ENCODE measurements at regions not wholly inside any gene's neighbourhood (a gene's known extent, or its start where the extent isn't known, plus 50 kb on each side); places are given as distances from the start of the nearest gene placed in this dataset.

GRCh38 chr6:110558575-110558974 is 82.2 kb upstream of the SLC22A16 start:
- intact Hi-C loops (cut with DNase I), result no loop called here
- Histone ChIP-seq H3K36me3 (no peaks in the 10 kb centered on the region), H3K4me3 (no peak overlapping the region), H3K4me1 (no peaks in the 10 kb centered on the region), H3K9me3 (no peaks in the 10 kb centered on the region), H3K27ac (replicated peaks in 1 of 4) (no peak overlapping the region), H3K27me3 (no peaks in the 10 kb centered on the region)
- no peak for DNase-seq (ENCODE audit: extremely low spot score)
- WGBS, result 90% methylated on average over 5 of the region's 5 CpGs
- no peak for TF ChIP-seq POLR2A (IDR thresholded peaks at IDR 0.05; ENCODE audit: low read depth)
- TF ChIP-seq, protein P1, sequence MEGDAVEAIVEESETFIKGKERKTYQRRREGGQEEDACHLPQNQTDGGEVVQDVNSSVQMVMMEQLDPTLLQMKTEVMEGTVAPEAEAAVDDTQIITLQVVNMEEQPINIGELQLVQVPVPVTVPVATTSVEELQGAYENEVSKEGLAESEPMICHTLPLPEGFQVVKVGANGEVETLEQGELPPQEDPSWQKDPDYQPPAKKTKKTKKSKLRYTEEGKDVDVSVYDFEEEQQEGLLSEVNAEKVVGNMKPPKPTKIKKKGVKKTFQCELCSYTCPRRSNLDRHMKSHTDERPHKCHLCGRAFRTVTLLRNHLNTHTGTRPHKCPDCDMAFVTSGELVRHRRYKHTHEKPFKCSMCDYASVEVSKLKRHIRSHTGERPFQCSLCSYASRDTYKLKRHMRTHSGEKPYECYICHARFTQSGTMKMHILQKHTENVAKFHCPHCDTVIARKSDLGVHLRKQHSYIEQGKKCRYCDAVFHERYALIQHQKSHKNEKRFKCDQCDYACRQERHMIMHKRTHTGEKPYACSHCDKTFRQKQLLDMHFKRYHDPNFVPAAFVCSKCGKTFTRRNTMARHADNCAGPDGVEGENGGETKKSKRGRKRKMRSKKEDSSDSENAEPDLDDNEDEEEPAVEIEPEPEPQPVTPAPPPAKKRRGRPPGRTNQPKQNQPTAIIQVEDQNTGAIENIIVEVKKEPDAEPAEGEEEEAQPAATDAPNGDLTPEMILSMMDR (IDR thresholded peaks at IDR 0.05), result no peak
- no peak for TF ChIP-seq POLR2AphosphoS5 (IDR thresholded peaks at IDR 0.05)
- TF ChIP-seq EP300 (IDR thresholded peaks at IDR 0.05), result no peak

DNA sequence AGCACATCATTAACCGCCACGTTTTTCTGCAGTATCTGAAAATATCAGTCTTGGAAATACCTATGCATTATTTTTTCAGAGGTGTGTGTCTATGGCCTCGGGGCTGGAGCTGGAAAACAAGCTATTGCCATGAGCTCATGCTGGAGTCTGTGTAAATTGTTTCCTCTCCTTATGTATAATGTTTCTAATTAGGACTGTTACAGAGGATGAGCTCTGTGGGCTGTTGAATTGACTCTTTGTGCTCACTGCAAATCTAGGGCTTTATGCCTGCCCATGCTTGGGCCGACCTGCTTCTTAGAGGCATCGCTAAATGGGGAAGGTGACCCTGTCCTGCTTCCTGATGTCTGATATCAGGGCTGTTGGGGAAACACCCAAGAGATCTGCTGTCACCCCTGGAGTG is 80.8 kb upstream of the SLC22A16 start:
- DNase-seq (ENCODE audit: extremely low spot score), result no peak
- no peak overlapping the region for H3K4me3 ChIP-seq
- no peak overlapping the region for H3K27ac ChIP-seq (replicated peaks in 1 of 4)
- 73% methylated on average over 5 of the region's 5 CpGs for WGBS
- no peaks in the 10 kb centered on the region for H3K27me3 ChIP-seq
- H3K9me3 ChIP-seq, result no peaks in the 10 kb centered on the region
- no peaks in the 10 kb centered on the region for H3K4me1 ChIP-seq
- intact Hi-C loops (cut with DNase I), result no loop called here
- no peak for TF ChIP-seq EP300 (IDR thresholded peaks at IDR 0.05)
- TF ChIP-seq, protein P1 (IDR thresholded peaks at IDR 0.05), result no peak
- no peak for TF ChIP-seq POLR2AphosphoS5 (IDR thresholded peaks at IDR 0.05)
- no peak for TF ChIP-seq POLR2A (IDR thresholded peaks at IDR 0.05; ENCODE audit: low read depth)
- H3K36me3 ChIP-seq, result no peaks in the 10 kb centered on the region

DNA sequence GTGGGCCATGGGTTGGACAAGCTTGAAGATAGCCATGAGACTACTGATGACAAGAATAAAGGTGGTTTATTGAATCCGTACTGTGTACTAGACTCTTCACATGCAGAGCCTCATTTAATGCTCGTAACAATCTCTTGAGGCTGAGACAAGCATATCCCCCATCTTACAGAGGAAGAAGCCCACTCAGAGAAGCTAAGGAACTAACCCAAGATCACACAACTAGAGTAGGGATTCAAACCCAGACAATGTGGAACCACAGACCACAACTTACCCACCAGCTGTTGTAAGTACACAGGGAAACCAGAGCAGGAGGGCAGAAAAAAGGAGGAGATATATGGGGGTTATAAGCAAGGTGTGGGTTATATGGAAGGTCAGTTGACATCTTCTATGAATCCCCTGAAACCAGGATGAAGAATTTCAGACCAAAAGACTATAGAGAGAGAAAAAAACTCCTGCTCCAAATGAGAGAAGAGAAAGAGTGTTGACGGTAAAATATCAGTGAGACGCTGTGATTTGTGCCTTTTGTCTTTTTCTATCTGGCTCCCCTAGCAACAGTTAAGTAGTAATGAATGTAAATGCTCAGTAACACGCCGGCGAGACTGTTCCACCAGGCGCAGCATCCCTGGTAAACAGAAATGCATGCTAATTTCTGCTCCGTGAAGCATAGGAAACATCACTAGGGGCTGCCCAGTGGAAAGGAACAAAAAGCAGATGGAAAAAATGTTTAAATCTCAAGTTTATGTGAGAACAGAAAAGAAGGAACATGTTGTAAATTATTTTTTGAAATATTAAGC is 80.1 kb upstream of the SLC22A16 start:
- Histone ChIP-seq H3K27me3 (no peaks in the 10 kb centered on the region), H3K27ac (replicated peaks in 1 of 4) (no peak overlapping the region), H3K36me3 (no peaks in the 10 kb centered on the region), H3K4me3 (no peak overlapping the region), H3K4me1 (no peaks in the 10 kb centered on the region), H3K9me3 (peaks cover 0 to 4% (median 0%) of the 10 kb centered on the region in 4 donors)
- WGBS, result 88% methylated on average over 9 of the region's 9 CpGs
- no peak for DNase-seq (ENCODE audit: extremely low spot score)
- TF ChIP-seq POLR2AphosphoS5 (IDR thresholded peaks at IDR 0.05), result no peak
- no peak for TF ChIP-seq POLR2A (IDR thresholded peaks at IDR 0.05; ENCODE audit: low read depth)
- TF ChIP-seq, protein P1 (IDR thresholded peaks at IDR 0.05), result no peak
- no peak for TF ChIP-seq EP300 (IDR thresholded peaks at IDR 0.05)
- intact Hi-C loops (cut with DNase I), result no loop called here

DNA sequence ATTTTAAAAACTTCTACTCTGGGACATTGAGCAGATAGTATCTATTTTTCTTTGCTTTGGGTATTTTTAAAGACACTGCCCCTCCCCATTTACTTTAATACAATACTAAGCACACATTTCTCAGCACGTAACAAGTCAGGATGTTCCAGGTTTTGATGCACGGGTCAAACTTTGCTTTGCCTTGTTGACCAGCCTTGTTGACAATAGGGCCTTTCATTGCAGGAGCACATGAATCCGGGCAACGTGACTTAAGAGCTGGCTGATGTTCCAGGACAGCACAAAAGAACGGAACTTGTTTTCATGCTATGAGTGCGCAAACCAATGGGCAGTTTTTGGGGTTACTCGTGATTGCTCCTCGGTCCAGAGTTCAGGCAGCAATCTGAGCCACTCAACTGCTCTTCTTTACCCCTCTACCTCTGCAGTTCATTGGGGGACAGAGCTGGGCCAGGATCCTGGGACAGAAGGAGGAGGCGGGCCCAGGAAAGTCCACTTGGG is 78.6 kb upstream of the SLC22A16 start:
- WGBS, result 94% methylated on average over 9 of the region's 9 CpGs
- H3K4me3 ChIP-seq, result no peak overlapping the region
- peak overlapping the region in 1 of 4 donors; percentile 19 for H3K27ac ChIP-seq (replicated peaks in 1 of 4)
- no peaks in the 10 kb centered on the region for H3K4me1 ChIP-seq
- H3K9me3 ChIP-seq, result peaks cover 0 to 7% (median 0%) of the 10 kb centered on the region in 4 donors
- no peaks in the 10 kb centered on the region for H3K27me3 ChIP-seq
- H3K36me3 ChIP-seq, result no peaks in the 10 kb centered on the region
- TF ChIP-seq, protein P1 (IDR thresholded peaks at IDR 0.05), result no peak
- TF ChIP-seq POLR2A (IDR thresholded peaks at IDR 0.05; ENCODE audit: low read depth), result no peak
- TF ChIP-seq POLR2AphosphoS5 (IDR thresholded peaks at IDR 0.05), result no peak
- TF ChIP-seq EP300 (IDR thresholded peaks at IDR 0.05), result no peak
- intact Hi-C loops (cut with DNase I), result no loop called here
- DNase-seq (ENCODE audit: extremely low spot score), result no peak

Data from esophagus muscularis mucosa (tissue), 4 donors.